CD1c-positive myeloid dendritic cell (primary cell): ENCODE measurements at regions not wholly inside any gene's neighbourhood (a gene's known extent, or its start where the extent isn't known, plus 50 kb on each side); places are given as distances from the start of the nearest gene placed in this dataset.

Experiments used
- DNase-seq: peaks from one replicate; pipeline ENCODE4 v3.0.0-alpha.2; 2016; ENCODE audit errors: extremely low spot score

GRCh38 chr14:101465795-101466448 is 95.4 kb upstream of the DIO3 start:
- no peak for DNase-seq

- DNase-seq = no peak
Measured at GRCh38 chr14:101466456-101467180, 94.7 kb upstream of the DIO3 start.

GRCh38 chr14:101467181-101467926 is 93.9 kb upstream of the DIO3 start:
- no peak for DNase-seq

GRCh38 chr14:101469382-101470247 is 91.7 kb upstream of the DIO3 start:
- DNase-seq = no peak

- no peak for DNase-seq
Measured at GRCh38 chr14:101470266-101470665, 91.0 kb upstream of the DIO3 start.

GRCh38 chr14:101471723-101472517 is 89.4 kb upstream of the DIO3 start:
- no peak for DNase-seq

- no peak for DNase-seq
Measured at GRCh38 chr14:101472518-101472849, 88.8 kb upstream of the DIO3 start.

- DNase-seq = no peak
Measured at GRCh38 chr14:101473045-101473729, 88.1 kb upstream of the DIO3 start.

- no peak for DNase-seq
Measured at GRCh38 chr14:101473795-101474562, 87.3 kb upstream of the DIO3 start.

GRCh38 chr14:101474563-101475455 is 86.5 kb upstream of the DIO3 start:
- DNase-seq = no peak

- no peak for DNase-seq
Measured at GRCh38 chr14:101475456-101476257, 85.6 kb upstream of the DIO3 start.

- no peak for DNase-seq
Measured at GRCh38 chr14:101476258-101476915, 84.9 kb upstream of the DIO3 start.

- no peak for DNase-seq
Measured at GRCh38 chr14:101476916-101477553, 84.3 kb upstream of the DIO3 start.

- no peak for DNase-seq
Measured at GRCh38 chr14:101477648-101478047, 83.6 kb upstream of the DIO3 start.

- DNase-seq = no peak
Measured at GRCh38 chr14:101478096-101478495, 83.2 kb upstream of the DIO3 start.

GRCh38 chr14:101478796-101479410 is 82.4 kb upstream of the DIO3 start:
- no peak for DNase-seq
